Keratinocyte (primary cell): ENCODE measurements at regions not wholly inside any gene's neighbourhood (a gene's known extent, or its start where the extent isn't known, plus 50 kb on each side); places are given as distances from the start of the nearest gene placed in this dataset.

Experiments used
- EZH2 ChIP-seq: IDR thresholded peaks from one replicate; pipeline ENCODE4 v1.6.1; 2012; ENCODE audit warnings: inconsistent platforms, mild to moderate bottlenecking, low read length, moderate library complexity
- TF ChIP-seq, protein P1 (sequence below), 3 experiments: IDR thresholded peaks in 1 of 3; conservative IDR thresholded peaks in 1 of 3; optimal IDR thresholded peaks in 1 of 3; 2 replicates in 2 of 3; 3 replicates in 1 of 3; pipeline versions ENCODE3 to v1.5.1; 2011; ENCODE audit warnings: low read length in 3 of 3, mild to moderate bottlenecking in 3 of 3, moderate library complexity in 2 of 3, control low read depth in 1 of 3, inconsistent platforms in 1 of 3; ENCODE audit not compliant: insufficient read depth in 2 of 3; ENCODE audit errors: extremely low read depth in 1 of 3

DNA sequence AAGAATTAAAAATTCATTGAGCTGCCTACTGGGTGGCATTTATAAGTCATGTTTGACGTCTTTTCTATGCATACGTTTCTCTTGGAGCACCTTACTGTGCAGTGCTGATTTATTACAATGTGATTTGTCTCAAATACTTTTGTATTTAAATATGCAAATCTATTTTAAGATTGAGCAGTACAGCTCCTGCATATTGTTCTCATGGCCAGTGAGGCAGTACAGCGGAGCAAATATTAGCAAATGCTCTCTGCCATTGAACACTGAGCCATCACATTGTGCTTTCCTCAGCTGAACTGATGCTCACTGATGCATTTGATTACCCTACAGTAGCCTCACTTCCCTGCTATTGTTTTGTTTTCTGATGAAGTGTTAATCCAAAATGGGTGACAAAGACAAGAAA, 149.6 kb downstream of the HTR1A start:
- TF ChIP-seq, protein P1, sequence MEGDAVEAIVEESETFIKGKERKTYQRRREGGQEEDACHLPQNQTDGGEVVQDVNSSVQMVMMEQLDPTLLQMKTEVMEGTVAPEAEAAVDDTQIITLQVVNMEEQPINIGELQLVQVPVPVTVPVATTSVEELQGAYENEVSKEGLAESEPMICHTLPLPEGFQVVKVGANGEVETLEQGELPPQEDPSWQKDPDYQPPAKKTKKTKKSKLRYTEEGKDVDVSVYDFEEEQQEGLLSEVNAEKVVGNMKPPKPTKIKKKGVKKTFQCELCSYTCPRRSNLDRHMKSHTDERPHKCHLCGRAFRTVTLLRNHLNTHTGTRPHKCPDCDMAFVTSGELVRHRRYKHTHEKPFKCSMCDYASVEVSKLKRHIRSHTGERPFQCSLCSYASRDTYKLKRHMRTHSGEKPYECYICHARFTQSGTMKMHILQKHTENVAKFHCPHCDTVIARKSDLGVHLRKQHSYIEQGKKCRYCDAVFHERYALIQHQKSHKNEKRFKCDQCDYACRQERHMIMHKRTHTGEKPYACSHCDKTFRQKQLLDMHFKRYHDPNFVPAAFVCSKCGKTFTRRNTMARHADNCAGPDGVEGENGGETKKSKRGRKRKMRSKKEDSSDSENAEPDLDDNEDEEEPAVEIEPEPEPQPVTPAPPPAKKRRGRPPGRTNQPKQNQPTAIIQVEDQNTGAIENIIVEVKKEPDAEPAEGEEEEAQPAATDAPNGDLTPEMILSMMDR (optimal IDR thresholded peaks at IDR 0.05 in 1 of 3, IDR thresholded peaks at IDR 0.05 in 1 of 3, conservative IDR thresholded peaks at IDR 0.05 in 1 of 3; ENCODE audit: extremely low read depth in 1 of 3, insufficient read depth in 2 of 3, low read length in 3 of 3) = no peak
- no peak for TF ChIP-seq EZH2
